ENCODE measurements at regions not wholly inside any gene's neighbourhood (a gene's known extent, or its start where the extent isn't known, plus 50 kb on each side); places are given as distances from the start of the nearest gene placed in this dataset.

- no peak for TF ChIP-seq EZH2 (IDR thresholded peaks at IDR 0.05; ENCODE audit: low read length)
- no peak for TF ChIP-seq CTCF (optimal IDR thresholded peaks at IDR 0.05 in 1 of 3, IDR thresholded peaks at IDR 0.05 in 1 of 3, conservative IDR thresholded peaks at IDR 0.05 in 1 of 3; ENCODE audit: extremely low read depth in 1 of 3, insufficient read depth in 2 of 3, low read length in 3 of 3)
These were observed 292.1 kb upstream of the ELAVL2 start for GRCh38 chr9:24118190-24118589.
